ENCODE measurements at regions not wholly inside any gene's neighbourhood (a gene's known extent, or its start where the extent isn't known, plus 50 kb on each side); places are given as distances from the start of the nearest gene placed in this dataset.
"Not testable (repeated sequence)": the region's sequence is repeated elsewhere in the genome, so short reads cannot be mapped to it uniquely, and the experiment has no call there.

DNA sequence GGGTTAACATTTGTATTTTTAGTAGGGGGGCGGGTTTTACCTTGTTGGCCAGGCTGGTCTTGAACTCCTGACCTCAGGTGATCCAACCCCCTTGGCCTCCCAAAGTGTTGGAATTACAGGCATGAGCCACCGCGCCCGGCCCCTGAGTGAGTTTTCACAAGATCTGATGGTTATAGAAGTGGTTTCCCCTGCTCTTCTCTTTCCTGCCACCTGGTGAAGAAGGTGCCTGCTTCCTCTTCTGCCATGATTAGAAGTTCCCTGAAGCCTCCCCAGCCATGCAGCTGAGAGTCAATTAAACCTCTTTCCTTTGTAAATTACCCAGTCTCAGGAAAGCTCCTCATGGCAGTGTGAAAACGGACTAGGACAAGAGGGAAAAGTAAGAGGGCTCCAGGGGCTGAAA, 259.1 kb upstream of the PLET1 start:
- DNase-seq: no peak

GRCh38 chr11:112520354-112520753, 259.7 kb upstream of the PLET1 start:
- no peak for DNase-seq

DNA sequence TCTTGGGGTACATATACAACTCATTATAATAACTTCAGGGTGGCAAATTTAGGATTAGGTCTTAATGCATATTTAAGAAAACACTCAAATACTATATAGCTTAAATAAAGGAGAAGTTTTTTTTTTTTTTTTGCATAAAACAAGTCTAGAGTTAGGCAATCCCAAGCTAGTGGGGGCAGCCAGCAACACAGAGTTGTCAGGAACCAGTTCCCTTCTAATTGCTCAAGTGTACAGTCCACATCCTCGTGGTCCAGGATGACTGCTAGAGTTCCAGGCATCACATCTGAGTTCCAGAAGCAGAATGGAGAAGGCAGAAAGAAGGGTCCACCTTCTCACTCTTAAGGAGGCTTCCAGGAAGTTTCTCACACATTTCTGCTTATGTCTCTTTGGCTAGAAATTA, 261.9 kb upstream of the PLET1 start:
- DNase-seq: no peak

- no peak for DNase-seq
Measured at GRCh38 chr11:112523031-112523430, 262.4 kb upstream of the PLET1 start.

DNA sequence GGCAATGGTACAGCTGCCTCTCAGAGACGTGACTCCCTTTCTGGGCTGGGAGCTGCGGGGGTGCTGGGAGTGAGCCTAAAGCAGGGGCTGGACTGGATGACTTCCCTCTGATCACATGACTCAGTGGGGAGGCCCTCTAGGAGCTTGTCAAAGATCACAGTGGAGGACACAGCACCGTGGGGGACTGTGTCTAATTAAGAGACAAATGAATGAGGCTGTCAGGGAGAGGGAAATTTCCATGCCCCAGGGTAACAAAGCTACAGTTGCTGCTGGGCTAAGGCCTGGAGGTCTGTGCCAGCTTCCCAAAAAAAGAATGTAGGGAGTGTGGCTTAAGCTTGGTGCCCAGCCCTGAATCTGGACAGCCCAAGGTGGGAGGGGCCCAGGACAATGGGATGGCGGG, 262.8 kb upstream of the PLET1 start:
- no peak for DNase-seq

DNA sequence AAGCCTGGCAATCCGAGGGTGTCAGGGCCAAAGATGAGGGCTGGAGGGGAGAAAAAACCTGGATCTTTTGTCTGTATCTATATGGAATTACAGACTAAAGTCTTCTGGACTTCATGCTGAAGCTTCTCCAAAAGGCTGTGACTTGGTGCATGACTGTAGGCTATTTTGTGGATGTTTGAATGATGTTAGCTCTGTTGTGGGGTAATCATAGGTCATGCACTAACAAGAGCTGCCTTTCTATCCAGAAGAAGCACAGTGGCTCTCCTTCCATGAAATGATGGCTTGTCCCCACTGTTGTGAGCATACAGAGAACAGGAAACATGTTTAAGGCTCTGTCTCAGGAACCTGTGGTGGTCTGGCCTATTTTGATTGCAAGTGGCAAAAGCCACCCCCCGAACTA, 263.3 kb upstream of the PLET1 start:
- DNase-seq: no peak

GRCh38 chr11:112524798-112525197, 264.1 kb upstream of the PLET1 start:
- peak; percentile 9 for DNase-seq

DNA sequence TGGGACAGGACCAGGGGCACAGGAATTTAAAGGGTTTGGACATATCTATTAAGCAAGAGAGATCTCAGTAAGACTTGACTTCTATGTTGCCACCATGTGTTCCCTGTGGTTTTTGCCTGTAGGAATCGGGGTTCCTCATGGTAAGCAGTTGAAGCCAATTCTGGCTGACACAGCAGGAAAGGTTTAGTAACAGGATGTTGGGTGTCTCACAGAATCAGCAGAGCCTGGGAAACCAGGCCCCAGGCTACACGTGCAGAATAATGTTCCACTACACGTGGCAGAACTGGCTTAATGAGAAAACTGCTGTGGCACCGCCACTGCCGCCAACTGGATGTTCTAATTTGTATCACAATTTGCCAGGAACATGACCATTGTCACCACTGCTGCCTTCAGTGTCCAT, 264.6 kb upstream of the PLET1 start:
- no peak for DNase-seq

DNA sequence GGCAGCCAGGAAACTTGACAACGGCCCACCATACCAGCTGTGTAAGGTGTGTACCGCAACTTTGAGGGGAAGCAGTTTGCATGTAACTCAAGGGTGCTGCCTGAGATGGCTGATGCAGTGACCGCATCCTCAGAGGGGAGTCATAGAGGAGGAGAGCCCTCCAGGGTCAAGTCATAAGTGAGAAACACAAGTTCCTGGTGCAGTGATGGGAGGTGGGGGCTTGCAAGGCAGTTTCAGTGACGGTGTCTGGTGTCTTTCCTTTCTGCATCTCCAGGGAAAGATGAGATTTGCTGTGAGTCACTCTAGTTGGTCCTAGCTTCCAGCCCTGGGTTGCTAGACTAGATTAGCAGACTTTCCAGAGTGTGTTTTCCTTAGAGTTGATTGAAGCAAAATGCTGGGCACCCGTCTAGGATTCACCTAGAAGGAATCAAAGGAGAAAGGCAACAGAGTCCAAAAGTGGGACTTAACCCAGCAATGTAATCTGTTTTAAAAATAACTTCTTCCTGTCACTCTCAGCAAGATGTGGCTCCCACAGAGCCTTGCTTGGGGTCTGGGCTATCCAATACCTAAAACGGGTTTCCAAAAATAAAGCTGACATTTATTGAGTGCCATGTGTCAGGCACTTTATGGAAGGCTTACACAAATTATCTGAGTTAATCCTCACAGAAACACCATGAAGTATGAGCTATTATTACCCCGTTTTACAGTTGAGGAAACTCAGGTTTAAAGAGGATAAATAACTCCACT, 265.4 kb upstream of the PLET1 start:
- no peak for DNase-seq

- DNase-seq: no peak
Measured at GRCh38 chr11:112526699-112527416, 266.2 kb upstream of the PLET1 start.

GRCh38 chr11:112529071-112529470, 268.4 kb upstream of the PLET1 start:
- no peak for DNase-seq

- no peak for DNase-seq
Measured at GRCh38 chr11:112532506-112532905, 271.8 kb upstream of the PLET1 start.

- no peak for DNase-seq
Measured at GRCh38 chr11:112533682-112534081, 273.0 kb upstream of the PLET1 start.

DNA sequence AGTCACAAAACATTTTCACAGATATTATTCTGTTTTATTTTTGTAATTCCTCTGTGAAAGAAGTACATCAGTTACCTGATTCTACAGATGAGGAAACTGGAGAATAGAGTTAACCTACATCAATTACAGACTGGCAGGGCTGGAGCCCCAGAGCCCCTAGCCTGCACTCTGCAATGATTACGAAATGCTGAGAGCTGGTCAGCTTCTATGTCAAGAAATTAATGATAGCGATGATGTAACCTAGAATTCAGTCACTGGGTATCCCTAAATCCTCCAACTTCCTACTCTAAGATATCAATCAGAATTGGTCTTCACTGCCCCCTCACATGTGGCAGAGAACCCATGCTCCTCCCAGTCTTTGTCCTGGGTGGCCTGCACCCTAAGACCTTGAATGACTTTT, 273.5 kb upstream of the PLET1 start:
- no peak for DNase-seq

GRCh38 chr11:112537026-112537425, 276.4 kb upstream of the PLET1 start:
- no peak for DNase-seq

DNA sequence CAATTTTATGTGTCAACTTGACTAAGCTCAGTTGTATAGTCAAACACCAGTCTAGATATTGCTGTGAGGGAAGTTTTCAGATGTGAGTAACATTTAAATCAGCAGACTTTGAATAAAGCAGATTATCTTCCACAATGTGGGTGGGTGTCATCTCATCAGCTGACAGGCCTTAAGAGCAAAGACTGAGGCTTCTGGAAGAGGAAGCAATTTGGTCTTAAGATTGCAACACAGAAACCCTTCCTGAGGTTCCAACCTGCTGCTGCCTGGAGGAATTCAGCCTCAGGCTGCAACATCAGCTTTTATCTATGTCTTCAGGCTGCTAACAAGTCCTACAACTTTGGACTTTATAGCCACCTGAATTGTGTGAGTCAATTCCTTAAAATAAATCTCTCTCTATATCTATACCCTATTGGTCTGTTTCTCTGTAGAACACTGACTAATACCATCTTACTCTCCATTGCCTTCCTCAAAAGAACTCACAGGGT, 277.2 kb upstream of the PLET1 start:
- DNase-seq: no peak

DNA sequence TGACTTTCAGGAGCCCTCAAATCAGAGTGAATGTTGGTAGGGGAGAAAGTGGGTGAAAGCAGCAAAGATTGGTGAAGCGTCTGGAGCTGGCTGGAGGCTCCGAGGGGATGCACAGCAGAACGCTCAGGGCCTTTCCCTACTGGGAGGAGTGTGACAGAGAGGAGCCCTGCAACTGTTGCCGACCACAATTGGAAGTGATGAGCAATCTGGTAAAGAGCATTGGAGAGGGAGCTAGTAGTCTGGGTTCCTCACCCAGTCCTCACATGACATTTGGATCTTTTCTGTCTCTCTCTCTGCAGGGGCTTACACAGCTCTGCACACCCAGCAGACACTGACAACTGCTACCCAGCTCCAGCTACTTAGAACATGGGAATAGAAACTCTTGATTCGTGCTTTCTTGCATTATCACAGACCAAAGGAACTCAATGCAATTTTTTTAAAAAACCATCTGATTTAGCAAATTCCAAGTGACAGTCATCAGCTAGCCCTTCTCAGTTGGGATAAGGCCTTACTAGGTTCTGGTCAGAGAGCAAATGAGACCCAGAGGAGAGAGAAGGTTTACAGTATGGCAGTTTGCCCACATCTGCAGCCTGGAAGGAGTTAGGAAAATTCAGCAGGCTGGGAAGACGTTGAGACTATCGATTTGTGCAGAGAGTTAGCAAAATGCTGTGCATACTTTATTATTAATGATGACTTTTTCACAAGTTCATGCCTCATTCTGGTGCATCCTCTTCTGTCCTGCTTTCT, 278.0 kb upstream of the PLET1 start:
- DNase-seq: no peak

- not testable (repeated sequence) for DNase-seq
Measured at GRCh38 chr11:112539281-112539555, 278.6 kb upstream of the PLET1 start.

GRCh38 chr11:112539741-112540140, 279.1 kb upstream of the PLET1 start:
- no peak for DNase-seq

DNA sequence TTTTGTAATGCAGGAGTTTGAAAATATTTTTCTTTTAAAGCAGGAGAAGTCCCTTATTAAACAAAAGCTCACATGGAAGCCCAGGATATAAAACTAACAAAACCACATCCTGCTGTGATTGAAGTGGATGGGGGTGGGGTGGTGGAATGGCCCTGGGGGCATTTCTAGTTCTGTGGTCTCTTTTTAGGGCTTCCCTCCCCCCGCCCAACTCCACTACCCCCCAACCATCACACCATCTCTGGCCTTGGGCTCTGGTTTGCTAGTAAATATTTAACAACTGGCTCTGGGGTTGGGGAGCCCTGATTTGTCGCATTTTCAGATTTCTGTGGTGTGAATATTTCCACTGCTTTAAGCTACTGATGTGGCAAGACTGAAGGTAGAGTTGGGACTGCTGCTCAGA, 279.6 kb upstream of the PLET1 start:
- DNase-seq: no peak

DNA sequence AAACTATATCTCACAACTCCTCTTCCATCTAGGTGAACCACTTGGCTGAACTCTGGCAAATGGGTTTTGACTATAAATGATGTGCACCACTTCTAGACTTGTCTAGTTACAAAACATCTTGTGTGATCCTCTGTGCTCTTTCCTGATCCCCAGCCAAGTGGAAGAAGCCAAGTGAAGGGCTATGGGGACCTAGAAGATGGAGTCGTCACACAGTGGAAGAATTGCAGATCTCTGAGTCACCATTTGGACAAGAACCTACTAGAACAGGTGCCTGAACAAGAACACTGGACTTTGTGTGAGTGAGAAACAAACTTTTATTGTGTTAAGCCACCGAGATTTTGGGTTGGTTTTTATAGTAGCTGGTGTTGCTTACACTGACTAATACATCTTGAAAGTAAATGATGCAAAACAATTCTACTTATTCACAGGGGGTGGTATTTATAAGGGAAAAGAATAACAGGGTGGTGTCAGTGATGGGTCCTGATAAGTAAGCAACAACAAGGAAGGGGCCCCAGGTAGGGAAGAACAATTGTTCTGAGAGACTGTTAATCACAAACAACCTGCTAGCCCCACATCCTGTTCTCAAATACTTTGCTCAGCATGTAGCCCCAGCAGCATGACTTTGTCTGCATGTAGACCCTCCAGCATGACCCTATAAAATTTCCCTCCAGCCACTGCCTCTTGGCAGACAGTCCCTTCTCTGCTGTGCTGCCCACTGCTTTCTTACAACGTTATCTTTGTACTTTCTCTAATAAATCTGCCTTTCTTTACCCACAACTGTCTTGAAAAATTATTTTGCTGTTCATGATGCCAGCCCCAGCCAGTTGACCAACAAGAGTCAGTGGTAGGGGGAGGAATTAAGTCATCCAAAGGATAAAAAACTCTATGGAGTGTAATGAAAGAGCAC, 280.7 kb upstream of the PLET1 start:
- DNase-seq: no peak

- DNase-seq: no peak
Measured at GRCh38 chr11:112542479-112542878, 281.8 kb upstream of the PLET1 start.

GRCh38 chr11:112543390-112543789, 282.7 kb upstream of the PLET1 start:
- DNase-seq: no peak
